Erythroblast (primary cell): ENCODE measurements at regions not wholly inside any gene's neighbourhood (a gene's known extent, or its start where the extent isn't known, plus 50 kb on each side); places are given as distances from the start of the nearest gene placed in this dataset.

Experiments used
- GATA1 ChIP-seq: IDR thresholded peaks from 2 replicates; pipeline ENCODE4 v1.6.1; 2011; ENCODE audit warnings: low read depth, mild to moderate bottlenecking, control low read depth, low read length, moderate library complexity
- POLR2A ChIP-seq: IDR thresholded peaks from 2 replicates; pipeline ENCODE4 v1.6.1; 2011; ENCODE audit warnings: mild to moderate bottlenecking, low read length

DNA sequence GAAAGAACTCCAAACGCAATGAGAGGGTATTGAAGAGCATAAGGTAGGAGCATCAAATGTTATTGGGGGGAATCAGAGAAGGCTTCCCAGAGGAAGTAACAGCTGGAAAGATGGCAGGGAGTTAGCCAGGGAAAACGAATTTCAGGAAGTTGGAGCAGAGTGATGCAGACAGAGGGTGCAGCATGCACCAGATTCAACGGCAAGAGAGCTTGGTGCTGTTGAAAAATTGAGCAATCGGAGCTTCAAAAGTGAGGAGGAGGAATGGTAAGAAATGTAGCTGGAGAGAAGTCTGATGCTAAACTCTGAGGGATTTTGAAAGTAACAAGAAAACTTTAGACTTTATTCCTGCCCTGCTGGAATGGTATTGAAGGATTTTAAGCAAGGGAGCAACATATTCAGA is 541.0 kb upstream of the LMCD1 start:
- no peak for TF ChIP-seq POLR2A
- no peak for TF ChIP-seq GATA1
